Endothelial cell (in vitro differentiated cells): ENCODE measurements at regions not wholly inside any gene's neighbourhood (a gene's known extent, or its start where the extent isn't known, plus 50 kb on each side); places are given as distances from the start of the nearest gene placed in this dataset.

Source experiments
- DNase-seq: peaks from one replicate; pipeline ENCODE4 v3.0.0; 2021; ENCODE audit warnings: low spot score
- H3K27ac Mint-ChIP-seq: one replicate; pipeline ENCODE4 v1.8.0; 2021; ENCODE audit warnings: mixed read lengths, inconsistent platforms; ENCODE audit not compliant: unreplicated experiment
- H3K27me3 Mint-ChIP-seq: one replicate; pipeline ENCODE4 v1.8.0; 2021; ENCODE audit warnings: mild to moderate bottlenecking, moderate library complexity, mixed read lengths, inconsistent platforms; ENCODE audit not compliant: unreplicated experiment
- H3K36me3 Mint-ChIP-seq: one replicate; pipeline ENCODE4 v1.8.0; 2021; ENCODE audit warnings: mild to moderate bottlenecking, low read depth, mixed read lengths, inconsistent platforms; ENCODE audit not compliant: unreplicated experiment
- H3K4me1 Mint-ChIP-seq: one replicate; pipeline ENCODE4 v1.8.0; 2021; ENCODE audit warnings: mild to moderate bottlenecking, mixed read lengths, inconsistent platforms; ENCODE audit not compliant: unreplicated experiment
- H3K4me3 Mint-ChIP-seq: one replicate; pipeline ENCODE4 v1.8.0; 2021; ENCODE audit warnings: mild to moderate bottlenecking, mixed read lengths, inconsistent platforms; ENCODE audit not compliant: unreplicated experiment
- H3K9me3 Mint-ChIP-seq: one replicate; pipeline ENCODE4 v1.8.0; 2021; ENCODE audit warnings: mixed read lengths, inconsistent platforms; ENCODE audit not compliant: unreplicated experiment
- TF ChIP-seq, protein P1 (sequence below): fragments of 200-600 bp; sonication (generic); IDR thresholded peaks from one replicate; pipeline ENCODE4 v1.5.0; 2021; ENCODE audit warnings: antibody characterized with exemption; ENCODE audit not compliant: unreplicated experiment

GRCh38 chr12:75571656-75572205, 60.3 kb upstream of the KRR1 start:
- H3K4me3 Mint-ChIP-seq = no peak overlapping the region
- H3K27ac Mint-ChIP-seq = no peak overlapping the region
- H3K27me3 Mint-ChIP-seq = peaks cover 3% of the 10 kb centered on the region
- no peaks in the 10 kb centered on the region for H3K4me1 Mint-ChIP-seq
- DNase-seq = no peak
- H3K36me3 Mint-ChIP-seq = no peaks in the 10 kb centered on the region
- no peaks in the 10 kb centered on the region for H3K9me3 Mint-ChIP-seq
- TF ChIP-seq, protein P1, sequence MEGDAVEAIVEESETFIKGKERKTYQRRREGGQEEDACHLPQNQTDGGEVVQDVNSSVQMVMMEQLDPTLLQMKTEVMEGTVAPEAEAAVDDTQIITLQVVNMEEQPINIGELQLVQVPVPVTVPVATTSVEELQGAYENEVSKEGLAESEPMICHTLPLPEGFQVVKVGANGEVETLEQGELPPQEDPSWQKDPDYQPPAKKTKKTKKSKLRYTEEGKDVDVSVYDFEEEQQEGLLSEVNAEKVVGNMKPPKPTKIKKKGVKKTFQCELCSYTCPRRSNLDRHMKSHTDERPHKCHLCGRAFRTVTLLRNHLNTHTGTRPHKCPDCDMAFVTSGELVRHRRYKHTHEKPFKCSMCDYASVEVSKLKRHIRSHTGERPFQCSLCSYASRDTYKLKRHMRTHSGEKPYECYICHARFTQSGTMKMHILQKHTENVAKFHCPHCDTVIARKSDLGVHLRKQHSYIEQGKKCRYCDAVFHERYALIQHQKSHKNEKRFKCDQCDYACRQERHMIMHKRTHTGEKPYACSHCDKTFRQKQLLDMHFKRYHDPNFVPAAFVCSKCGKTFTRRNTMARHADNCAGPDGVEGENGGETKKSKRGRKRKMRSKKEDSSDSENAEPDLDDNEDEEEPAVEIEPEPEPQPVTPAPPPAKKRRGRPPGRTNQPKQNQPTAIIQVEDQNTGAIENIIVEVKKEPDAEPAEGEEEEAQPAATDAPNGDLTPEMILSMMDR = no peak

- DNase-seq = no peak
- Mint-ChIP-seq H3K36me3 (no peaks in the 10 kb centered on the region), H3K27me3 (peaks cover 3% of the 10 kb centered on the region), H3K4me3 (no peak overlapping the region), H3K27ac (no peak overlapping the region), H3K9me3 (no peaks in the 10 kb centered on the region), H3K4me1 (no peaks in the 10 kb centered on the region)
- TF ChIP-seq, protein P1 = no peak
Measured at GRCh38 chr12:75571204-75571603, 59.8 kb upstream of the KRR1 start.

- Mint-ChIP-seq H3K27me3 (peaks cover 3% of the 10 kb centered on the region), H3K36me3 (peaks cover 4% of the 10 kb centered on the region), H3K4me3 (no peak overlapping the region), H3K4me1 (no peaks in the 10 kb centered on the region), H3K9me3 (no peaks in the 10 kb centered on the region), H3K27ac (no peak overlapping the region)
- TF ChIP-seq, protein P1 = no peak
- DNase-seq = no peak
Measured at GRCh38 chr12:75568801-75569200, 57.4 kb upstream of the KRR1 start.

- Mint-ChIP-seq H3K4me3 (no peak overlapping the region), H3K9me3 (no peaks in the 10 kb centered on the region), H3K27me3 (peaks cover 3% of the 10 kb centered on the region), H3K4me1 (no peaks in the 10 kb centered on the region), H3K36me3 (peaks cover 4% of the 10 kb centered on the region), H3K27ac (no peak overlapping the region)
- no peak for DNase-seq
- TF ChIP-seq, protein P1 = no peak
Measured at GRCh38 chr12:75568393-75568792, 57.0 kb upstream of the KRR1 start.

GRCh38 chr12:75565795-75566194, 54.4 kb upstream of the KRR1 start:
- no peaks in the 10 kb centered on the region for H3K4me1 Mint-ChIP-seq

More at GRCh38 chr12:75565795-75566194, 54.4 kb upstream of the KRR1 start:
- Mint-ChIP-seq H3K36me3 (peaks cover 4% of the 10 kb centered on the region), H3K4me3 (no peak overlapping the region), H3K27me3 (peaks cover 1% of the 10 kb centered on the region), H3K9me3 (no peaks in the 10 kb centered on the region), H3K27ac (no peak overlapping the region)
- no peak for DNase-seq
- TF ChIP-seq, protein P1 = no peak
